Fibroblast of the aortic adventitia (primary cell): ENCODE measurements at regions not wholly inside any gene's neighbourhood (a gene's known extent, or its start where the extent isn't known, plus 50 kb on each side); places are given as distances from the start of the nearest gene placed in this dataset.

ENCODE experiments used
- DNase-seq: peaks from one replicate; pipeline ENCODE4 v3.0.0-alpha.2; 2010; ENCODE audit warnings: low read depth
- H3K4me3 ChIP-seq: 2 replicates; pipeline ENCODE4 v1.5.1; 2011; ENCODE audit warnings: low read depth, mild to moderate bottlenecking, control low read depth, low read length, moderate library complexity
- TF ChIP-seq, protein P1 (sequence below): IDR thresholded peaks from 2 replicates; pipeline ENCODE4 v1.5.1; 2011; ENCODE audit warnings: mild to moderate bottlenecking, low read length, control low read depth, inconsistent platforms; ENCODE audit not compliant: insufficient read depth

- TF ChIP-seq, protein P1, sequence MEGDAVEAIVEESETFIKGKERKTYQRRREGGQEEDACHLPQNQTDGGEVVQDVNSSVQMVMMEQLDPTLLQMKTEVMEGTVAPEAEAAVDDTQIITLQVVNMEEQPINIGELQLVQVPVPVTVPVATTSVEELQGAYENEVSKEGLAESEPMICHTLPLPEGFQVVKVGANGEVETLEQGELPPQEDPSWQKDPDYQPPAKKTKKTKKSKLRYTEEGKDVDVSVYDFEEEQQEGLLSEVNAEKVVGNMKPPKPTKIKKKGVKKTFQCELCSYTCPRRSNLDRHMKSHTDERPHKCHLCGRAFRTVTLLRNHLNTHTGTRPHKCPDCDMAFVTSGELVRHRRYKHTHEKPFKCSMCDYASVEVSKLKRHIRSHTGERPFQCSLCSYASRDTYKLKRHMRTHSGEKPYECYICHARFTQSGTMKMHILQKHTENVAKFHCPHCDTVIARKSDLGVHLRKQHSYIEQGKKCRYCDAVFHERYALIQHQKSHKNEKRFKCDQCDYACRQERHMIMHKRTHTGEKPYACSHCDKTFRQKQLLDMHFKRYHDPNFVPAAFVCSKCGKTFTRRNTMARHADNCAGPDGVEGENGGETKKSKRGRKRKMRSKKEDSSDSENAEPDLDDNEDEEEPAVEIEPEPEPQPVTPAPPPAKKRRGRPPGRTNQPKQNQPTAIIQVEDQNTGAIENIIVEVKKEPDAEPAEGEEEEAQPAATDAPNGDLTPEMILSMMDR, result no peak
- no peak for DNase-seq
- no peak overlapping the region for H3K4me3 ChIP-seq
Measured at GRCh38 chr4:122555216-122555615, 65.7 kb downstream of the IL21 start.

DNA sequence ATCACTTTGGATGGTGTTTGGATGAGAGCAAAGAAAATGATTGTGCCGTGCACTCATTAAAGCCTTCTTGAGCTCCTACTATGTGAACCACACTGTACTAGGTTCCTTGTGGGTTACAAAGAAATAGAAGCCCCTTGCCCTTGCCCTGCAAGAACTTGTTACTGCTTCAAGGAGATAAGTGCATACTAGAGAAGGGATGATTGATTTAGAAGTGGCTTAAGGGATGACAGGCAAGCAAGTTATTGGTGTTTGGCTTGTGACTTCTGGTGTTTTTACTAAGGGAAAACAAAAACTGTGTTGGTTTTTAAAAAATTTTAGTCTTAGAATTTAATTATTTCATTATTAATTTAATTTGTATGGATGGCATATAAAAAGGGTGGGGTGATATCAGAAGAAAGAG, 67.4 kb downstream of the IL21 start:
- H3K4me3 ChIP-seq, result no peak overlapping the region
- TF ChIP-seq, protein P1, result no peak
- DNase-seq, result no peak

- H3K4me3 ChIP-seq, result no peak overlapping the region
- DNase-seq, result no peak
- TF ChIP-seq, protein P1, result no peak
Measured at GRCh38 chr4:122552898-122553297, 68.0 kb downstream of the IL21 start.

- H3K4me3 ChIP-seq, result no peak overlapping the region
- TF ChIP-seq, protein P1, result no peak
- DNase-seq, result no peak
Measured at GRCh38 chr4:122548886-122549630, 71.8 kb downstream of the IL21 start.

DNA sequence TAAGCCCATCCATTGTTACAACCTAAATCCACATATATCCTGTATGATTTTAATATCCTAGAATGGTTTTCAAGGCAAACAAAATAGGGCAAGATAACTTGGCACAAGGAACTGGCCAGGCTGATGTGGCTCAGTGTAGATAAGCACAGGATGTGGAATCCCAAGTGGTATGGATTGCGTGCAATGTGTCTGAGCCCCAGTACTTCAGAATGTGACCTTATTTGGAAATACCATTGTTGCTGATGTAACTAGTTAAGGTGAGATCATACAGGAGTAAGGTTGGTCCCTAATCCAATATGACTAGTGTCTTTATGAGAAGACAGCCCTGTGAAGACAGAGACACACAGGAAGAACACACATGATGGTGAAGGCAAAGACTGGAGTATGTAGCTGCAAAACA, 72.4 kb downstream of the IL21 start:
- DNase-seq, result peak; percentile 76
- no peak overlapping the region for H3K4me3 ChIP-seq

DNA sequence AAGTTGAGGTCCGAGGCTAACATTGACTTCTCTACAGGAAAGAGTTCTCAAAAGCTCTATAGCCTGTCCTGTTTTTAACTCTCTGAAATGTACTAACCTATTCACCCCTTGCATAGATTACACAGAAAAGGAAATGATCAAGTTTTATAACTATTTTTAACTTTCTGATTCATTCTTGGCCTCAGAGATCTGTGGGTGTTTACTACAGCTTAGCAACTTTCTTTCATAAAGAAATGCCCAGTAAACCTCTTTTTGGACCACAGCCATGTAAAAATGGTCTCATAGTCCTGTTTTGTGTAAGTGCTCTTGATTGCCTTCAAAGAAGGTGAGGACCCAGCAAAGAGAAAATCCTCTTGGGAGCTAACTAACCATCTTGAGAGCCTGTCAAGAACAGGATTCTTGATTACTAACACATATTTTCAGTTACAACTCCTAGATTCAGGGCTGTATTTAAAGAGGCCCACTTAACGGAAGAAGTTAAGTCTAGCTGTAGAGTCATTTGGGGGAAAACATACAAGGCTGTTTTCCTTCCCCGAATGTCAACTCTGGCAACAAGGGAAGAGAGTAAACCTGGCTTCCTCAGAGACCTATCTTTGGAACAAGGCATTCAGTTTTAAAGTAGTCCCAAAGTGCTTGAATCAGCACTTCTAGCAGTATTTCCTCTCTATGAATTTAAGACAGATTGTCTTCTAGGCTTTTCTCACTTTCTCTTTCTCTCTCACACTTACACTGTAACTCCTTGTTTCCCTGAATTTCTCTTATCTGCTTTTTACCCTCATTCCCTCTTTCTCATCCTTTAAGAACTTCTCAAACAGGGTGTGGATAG, 78.2 kb downstream of the IL21 start:
- H3K4me3 ChIP-seq, result no peak overlapping the region
- DNase-seq, result peak; percentile 72
- TF ChIP-seq, protein P1, result no peak

More for the DNA sequence above, 72.4 kb downstream of the IL21 start:
- TF ChIP-seq, protein P1, result no peak
